Activated CD4-positive, alpha-beta memory T cell treated with anti-CD3 and anti-CD28 coated beads for 36 hours (primary cell): ENCODE measurements at regions not wholly inside any gene's neighbourhood (a gene's known extent, or its start where the extent isn't known, plus 50 kb on each side); places are given as distances from the start of the nearest gene placed in this dataset.
"Not testable (repeated sequence)": the region's sequence is repeated elsewhere in the genome, so short reads cannot be mapped to it uniquely, and the experiment has no call there.

Experiments
- CTCF ChIA-PET: fragments of 350-600 bp; sonication (Branson Sonifier 250); formaldehyde crosslinking; loops from one replicate; lab custom pipeline; 2021; ENCODE audit warnings: antibody characterized with exemption, inconsistent platforms; lab: Charles Lee
- POLR2A ChIA-PET: fragments of 350-600 bp; sonication (Branson Sonifier 250); formaldehyde crosslinking; loops from one replicate; lab custom pipeline; 2021; ENCODE audit warnings: antibody characterized with exemption; lab: Charles Lee
- DNase-seq: peaks from one replicate; pipeline ENCODE4 v3.0.0-alpha.2; 2020
- H3K27ac Mint-ChIP-seq: one replicate; pipeline ENCODE4 v1.8.0; 2021; ENCODE audit warnings: mixed read lengths
- H3K27me3 Mint-ChIP-seq: one replicate; pipeline ENCODE4 v1.8.0; 2021; ENCODE audit warnings: mixed read lengths
- H3K36me3 Mint-ChIP-seq: one replicate; pipeline ENCODE4 v1.8.0; 2021; ENCODE audit warnings: mixed read lengths
- H3K4me1 Mint-ChIP-seq: one replicate; pipeline ENCODE4 v1.8.0; 2021; ENCODE audit warnings: low read depth, mixed read lengths
- H3K4me3 Mint-ChIP-seq: one replicate; pipeline ENCODE4 v1.8.0; 2021; ENCODE audit warnings: mild to moderate bottlenecking, mixed read lengths
- H3K9me3 Mint-ChIP-seq: one replicate; pipeline ENCODE4 v1.8.0; 2021; ENCODE audit warnings: mixed read lengths
- intact Hi-C: fragments of 100-400 bp; cut with micrococcal nuclease; formaldehyde crosslinking; loops from one replicate; pipeline ENCODE4 v1.15.1; 2023

DNA sequence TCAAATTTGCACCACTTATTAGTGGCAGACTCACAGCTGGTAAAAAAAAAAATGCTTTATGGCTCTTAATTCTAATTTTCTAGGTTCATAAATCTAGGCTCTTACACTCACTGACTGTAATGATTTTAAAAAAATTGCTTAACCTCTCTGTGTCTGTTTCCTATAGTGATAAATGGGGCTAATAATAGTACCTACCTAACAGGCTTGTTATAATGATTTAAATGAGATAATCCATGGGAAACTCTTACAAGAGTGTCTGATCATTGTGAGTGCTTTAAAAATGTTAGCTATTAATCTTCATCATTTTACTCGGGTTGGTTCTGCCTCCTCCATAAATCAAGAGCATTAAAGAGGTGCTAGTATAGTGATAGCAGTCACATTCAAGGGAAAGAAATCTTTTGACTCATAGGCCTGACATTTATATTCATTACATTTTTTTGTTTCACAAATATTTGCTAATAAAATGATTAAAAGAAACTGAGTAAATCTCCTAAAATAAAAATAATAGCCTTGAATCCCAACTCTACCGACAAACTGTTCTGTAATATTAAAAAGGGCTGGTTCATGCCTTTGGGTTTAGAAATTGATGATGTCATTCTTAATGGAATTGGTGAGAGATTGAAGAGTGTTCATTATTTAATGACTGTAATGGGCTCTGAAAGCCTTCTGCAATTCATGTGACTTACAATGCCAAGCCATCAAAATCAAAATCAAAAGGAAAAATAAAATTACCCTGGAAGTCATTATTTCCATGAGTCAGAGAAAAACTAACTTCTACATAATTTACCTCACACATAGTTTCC lies 93.9 kb upstream of the PALMD start:
- Mint-ChIP-seq H3K36me3 (no peaks in the 10 kb centered on the region), H3K27ac (no peak overlapping the region), H3K4me3 (no peak overlapping the region), H3K4me1 (no peaks in the 10 kb centered on the region), H3K27me3 (peaks cover 9% of the 10 kb centered on the region), H3K9me3 (no peaks in the 10 kb centered on the region)
- intact Hi-C loops, result no loop called here
- DNase-seq, result no peak
- CTCF ChIA-PET, result no interaction called here
- POLR2A ChIA-PET, result no interaction called here

DNA sequence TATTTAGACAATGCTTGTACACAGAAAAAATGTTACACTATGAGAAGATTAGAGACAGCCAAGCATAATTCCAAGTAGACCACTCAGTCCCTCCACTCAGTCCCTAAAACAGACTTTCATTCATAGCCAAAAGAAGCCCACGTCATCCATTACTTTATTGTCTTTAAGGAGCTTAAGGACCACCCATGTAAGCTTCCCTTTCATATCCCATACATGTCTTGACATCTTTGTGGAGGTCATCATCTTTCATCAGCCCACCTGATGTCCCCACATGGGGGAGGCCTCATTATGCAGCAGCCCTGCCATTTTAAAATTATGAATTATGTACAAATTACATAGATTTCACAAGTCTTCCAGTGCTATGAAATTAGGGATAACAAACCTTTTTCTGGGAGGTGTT lies 92.6 kb upstream of the PALMD start:
- Mint-ChIP-seq H3K27me3 (peaks cover 9% of the 10 kb centered on the region), H3K4me1 (no peaks in the 10 kb centered on the region), H3K4me3 (no peak overlapping the region), H3K27ac (no peak overlapping the region), H3K36me3 (no peaks in the 10 kb centered on the region), H3K9me3 (no peaks in the 10 kb centered on the region)
- intact Hi-C loops, result no loop called here
- ChIA-PET POLR2A (no interaction called here), CTCF (no interaction called here)
- DNase-seq, result no peak

DNA sequence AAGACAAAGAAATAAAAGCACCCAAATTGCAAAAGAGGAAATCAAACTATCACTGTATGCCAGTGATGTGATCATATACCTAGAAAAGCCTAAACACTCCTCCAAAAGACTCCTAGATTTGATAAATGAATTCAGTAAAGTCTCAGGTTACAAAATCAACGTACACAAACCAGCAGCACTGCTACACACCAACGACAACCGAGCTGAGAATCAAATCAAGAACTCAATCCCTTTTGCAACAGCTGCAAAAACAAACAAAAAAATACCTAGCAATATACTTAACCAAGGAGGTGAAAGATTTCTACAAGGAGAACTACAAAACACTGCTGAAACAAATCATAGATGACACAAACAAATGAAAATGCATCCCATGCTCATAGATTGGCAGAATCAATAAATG lies 92.1 kb upstream of the PALMD start:
- H3K4me3 Mint-ChIP-seq, CTCF ChIA-PET, H3K27ac Mint-ChIP-seq, H3K4me1 Mint-ChIP-seq, H3K27me3 Mint-ChIP-seq, POLR2A ChIA-PET, H3K9me3 Mint-ChIP-seq, intact Hi-C loops, DNase-seq, H3K36me3 Mint-ChIP-seq: not testable (repeated sequence)

DNA sequence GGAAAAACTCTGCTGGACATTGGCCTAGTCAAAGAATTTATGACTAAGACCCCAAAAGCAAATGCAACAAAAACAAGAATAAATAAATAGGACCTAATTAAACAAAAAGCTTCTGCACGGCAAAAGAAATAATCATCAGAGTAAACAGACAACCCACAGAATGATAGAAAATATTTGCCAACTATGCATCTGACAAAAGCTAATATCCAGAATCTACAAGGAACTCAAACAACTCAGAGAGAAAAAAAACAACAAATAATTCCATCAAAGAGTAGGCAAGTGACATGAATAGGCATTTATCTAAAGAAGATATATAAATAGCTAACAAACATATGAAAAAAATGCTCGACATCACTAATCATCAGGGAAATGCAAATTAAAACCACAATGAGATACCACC lies 91.2 kb upstream of the PALMD start:
- Mint-ChIP-seq H3K36me3 (no peaks in the 10 kb centered on the region), H3K9me3 (no peaks in the 10 kb centered on the region), H3K4me1 (no peaks in the 10 kb centered on the region), H3K27ac (no peak overlapping the region), H3K4me3 (no peak overlapping the region), H3K27me3 (peaks cover 9% of the 10 kb centered on the region)
- intact Hi-C loops, result no loop called here
- ChIA-PET POLR2A (no interaction called here), CTCF (no interaction called here)
- no peak for DNase-seq

DNA sequence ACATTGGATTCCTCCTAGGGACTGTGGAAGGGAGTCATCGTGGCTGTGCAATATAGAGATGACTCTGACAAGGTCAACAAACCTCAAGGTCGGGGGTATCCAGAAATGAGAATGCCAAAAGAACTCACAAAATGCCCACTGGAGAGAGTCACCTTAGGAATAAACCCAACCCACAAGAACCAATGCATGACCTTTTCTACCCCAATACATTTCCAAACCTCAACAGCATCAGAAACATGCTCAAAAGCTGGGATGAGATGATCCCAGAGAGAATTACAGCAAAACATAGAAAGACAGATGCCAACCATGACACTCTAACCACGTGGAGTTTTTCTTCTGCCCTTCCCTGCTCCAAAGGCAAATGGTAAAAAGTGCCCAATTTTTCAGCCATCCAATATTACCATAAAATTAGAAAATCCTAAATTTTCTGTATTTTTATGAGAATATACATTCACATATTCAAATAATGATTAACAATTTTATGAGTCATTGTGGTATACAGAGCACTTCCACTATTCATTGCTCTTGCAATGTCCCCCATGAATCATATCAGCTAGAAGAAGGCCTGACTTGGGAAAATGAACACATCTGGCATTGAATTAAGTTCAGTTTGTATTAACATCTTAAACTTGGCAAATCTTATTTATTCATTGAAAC lies 88.2 kb upstream of the PALMD start:
- no peak for DNase-seq
- no peaks in the 10 kb centered on the region for H3K36me3 Mint-ChIP-seq
- ChIA-PET CTCF (no interaction called here), POLR2A (no interaction called here)
- H3K4me1 Mint-ChIP-seq, result no peaks in the 10 kb centered on the region
- intact Hi-C loops, result no loop called here
- H3K9me3 Mint-ChIP-seq, result no peaks in the 10 kb centered on the region
- H3K4me3 Mint-ChIP-seq, result no peak overlapping the region
- no peak overlapping the region for H3K27ac Mint-ChIP-seq
- peaks cover 6% of the 10 kb centered on the region for H3K27me3 Mint-ChIP-seq

DNA sequence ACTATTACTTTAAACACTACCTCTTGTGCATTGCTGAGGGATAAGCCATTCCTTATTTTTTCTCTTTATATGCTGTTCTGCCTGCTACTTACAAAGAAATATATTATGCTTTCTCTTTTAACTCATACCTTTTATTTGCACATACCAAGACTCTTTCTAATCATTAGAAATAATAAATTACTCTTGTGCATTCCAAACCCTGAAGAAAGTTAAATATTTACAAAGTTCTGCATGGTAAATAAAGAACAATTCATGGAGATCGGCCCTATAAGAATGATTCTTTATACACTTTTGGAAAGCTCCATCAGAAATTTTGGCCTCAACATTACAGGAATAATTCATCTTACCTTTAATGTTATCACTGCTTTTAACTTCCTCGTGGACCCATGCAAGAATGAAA lies 86.7 kb upstream of the PALMD start:
- intact Hi-C loops, result no loop called here
- Mint-ChIP-seq H3K27ac (no peak overlapping the region), H3K9me3 (no peaks in the 10 kb centered on the region), H3K4me3 (no peak overlapping the region), H3K27me3 (peaks cover 6% of the 10 kb centered on the region), H3K36me3 (no peaks in the 10 kb centered on the region), H3K4me1 (no peaks in the 10 kb centered on the region)
- POLR2A ChIA-PET, result no interaction called here
- DNase-seq, result no peak
- CTCF ChIA-PET, result no interaction called here

DNA sequence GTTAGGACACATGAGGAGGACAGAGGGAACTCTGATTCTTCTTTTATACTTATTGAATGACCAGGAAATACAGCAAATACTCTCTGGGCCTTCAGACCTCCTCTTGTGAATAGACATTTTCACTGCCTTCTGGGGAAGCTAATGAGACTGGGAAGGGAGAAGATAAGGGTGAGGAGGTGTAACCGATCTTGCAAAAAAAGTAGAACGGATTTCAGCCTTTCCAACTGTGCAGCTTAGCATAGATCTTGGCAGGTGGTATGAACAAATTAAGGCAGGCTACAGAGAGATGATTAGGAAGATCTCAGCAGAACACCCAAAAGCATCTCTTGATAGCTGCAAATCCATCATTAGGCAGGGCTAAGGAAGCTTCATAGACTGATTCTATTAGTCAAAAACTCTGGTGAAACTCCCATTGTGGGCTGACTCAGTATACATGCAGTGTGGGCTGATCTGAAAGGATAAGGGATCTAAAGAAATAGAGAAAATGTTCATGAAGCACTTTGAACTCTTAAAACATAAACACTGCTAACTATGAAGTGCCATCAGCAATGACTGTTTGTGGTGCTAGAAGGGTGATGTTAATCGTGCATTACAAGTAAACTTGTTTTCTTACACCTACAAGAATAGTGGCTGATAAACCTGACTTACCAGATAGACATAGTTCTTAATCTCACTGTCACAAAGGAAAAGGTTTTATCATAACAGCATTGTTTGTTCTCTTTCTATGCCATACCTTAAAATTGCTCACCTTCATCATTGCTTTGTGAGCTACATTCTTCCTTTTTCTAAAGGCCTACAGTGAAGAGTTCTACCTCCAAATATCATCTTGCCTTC lies 85.5 kb upstream of the PALMD start:
- Mint-ChIP-seq H3K27me3 (peaks cover 6% of the 10 kb centered on the region), H3K36me3 (no peaks in the 10 kb centered on the region), H3K4me3 (no peak overlapping the region), H3K27ac (no peak overlapping the region), H3K4me1 (no peaks in the 10 kb centered on the region), H3K9me3 (no peaks in the 10 kb centered on the region)
- intact Hi-C loops, result no loop called here
- ChIA-PET CTCF (interaction anchor here (0.7 kb wide), 1 partner anchor 20 kb away, joined by 3 read pairs; no protein-coding TSS in a partner anchor), POLR2A (no interaction called here)
- no peak for DNase-seq

DNA sequence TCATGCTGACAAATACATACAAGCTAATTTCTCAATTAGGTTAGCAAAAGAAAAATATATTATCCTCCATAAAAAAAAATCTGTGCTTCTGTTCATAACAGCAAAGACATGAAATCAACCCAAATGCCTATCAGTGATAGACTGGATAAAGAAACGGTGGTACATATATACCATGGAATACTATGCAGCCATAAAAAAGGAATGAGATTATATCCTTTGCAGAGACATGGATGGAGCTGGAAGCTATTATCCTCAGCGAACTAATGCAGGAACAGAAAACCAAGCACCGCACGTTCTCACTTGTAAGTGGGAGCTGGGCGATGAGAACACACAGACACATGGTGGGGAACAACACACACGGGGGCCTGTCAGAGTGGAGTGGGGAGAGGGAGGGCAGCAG lies 84.0 kb upstream of the PALMD start:
- H3K4me1 Mint-ChIP-seq, result no peaks in the 10 kb centered on the region
- H3K27ac Mint-ChIP-seq, result no peak overlapping the region
- CTCF ChIA-PET, result no interaction called here
- H3K36me3 Mint-ChIP-seq, result no peaks in the 10 kb centered on the region
- intact Hi-C loops, result no loop called here
- no peak for DNase-seq
- POLR2A ChIA-PET, result no interaction called here
- H3K4me3 Mint-ChIP-seq, result no peak overlapping the region
- H3K27me3 Mint-ChIP-seq, result peaks cover 7% of the 10 kb centered on the region
- H3K9me3 Mint-ChIP-seq, result no peaks in the 10 kb centered on the region

DNA sequence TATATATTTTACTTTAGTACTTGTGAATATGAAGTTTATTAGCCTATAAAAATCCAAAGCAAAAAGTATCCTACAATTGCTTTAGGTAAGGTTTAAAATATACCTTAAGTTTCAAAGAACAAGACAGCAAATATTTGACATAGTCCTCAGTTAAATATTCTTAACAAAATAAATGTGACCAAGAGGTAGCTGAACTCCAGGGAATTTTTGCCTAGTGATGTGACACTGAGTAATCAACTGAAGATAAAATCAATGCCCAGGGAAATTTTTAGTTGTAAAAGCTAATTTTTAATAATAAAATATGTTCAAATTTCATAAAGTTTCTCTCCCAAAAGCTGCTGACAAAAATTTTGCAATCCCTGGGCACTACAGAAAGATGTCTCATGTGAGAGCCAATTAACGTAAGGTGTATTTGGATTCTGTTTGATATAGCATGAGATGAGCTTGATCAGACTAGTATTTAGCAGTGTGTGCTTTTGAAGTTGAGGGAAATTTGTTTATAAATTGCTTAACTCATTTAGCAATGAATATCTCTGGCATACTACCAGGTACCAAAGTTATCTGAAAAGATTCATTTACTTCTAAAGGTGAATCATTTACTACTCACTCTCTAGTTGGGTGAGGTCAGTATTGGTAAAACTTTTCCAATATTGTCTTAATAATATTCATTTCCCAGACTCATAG lies 80.2 kb upstream of the PALMD start:
- CTCF ChIA-PET, result no interaction called here
- no peak overlapping the region for H3K27ac Mint-ChIP-seq
- no peak for DNase-seq
- intact Hi-C loops, result no loop called here
- H3K27me3 Mint-ChIP-seq, result peaks cover 7% of the 10 kb centered on the region
- no peak overlapping the region for H3K4me3 Mint-ChIP-seq
- H3K9me3 Mint-ChIP-seq, result no peaks in the 10 kb centered on the region
- H3K36me3 Mint-ChIP-seq, result no peaks in the 10 kb centered on the region
- H3K4me1 Mint-ChIP-seq, result no peaks in the 10 kb centered on the region
- POLR2A ChIA-PET, result no interaction called here

DNA sequence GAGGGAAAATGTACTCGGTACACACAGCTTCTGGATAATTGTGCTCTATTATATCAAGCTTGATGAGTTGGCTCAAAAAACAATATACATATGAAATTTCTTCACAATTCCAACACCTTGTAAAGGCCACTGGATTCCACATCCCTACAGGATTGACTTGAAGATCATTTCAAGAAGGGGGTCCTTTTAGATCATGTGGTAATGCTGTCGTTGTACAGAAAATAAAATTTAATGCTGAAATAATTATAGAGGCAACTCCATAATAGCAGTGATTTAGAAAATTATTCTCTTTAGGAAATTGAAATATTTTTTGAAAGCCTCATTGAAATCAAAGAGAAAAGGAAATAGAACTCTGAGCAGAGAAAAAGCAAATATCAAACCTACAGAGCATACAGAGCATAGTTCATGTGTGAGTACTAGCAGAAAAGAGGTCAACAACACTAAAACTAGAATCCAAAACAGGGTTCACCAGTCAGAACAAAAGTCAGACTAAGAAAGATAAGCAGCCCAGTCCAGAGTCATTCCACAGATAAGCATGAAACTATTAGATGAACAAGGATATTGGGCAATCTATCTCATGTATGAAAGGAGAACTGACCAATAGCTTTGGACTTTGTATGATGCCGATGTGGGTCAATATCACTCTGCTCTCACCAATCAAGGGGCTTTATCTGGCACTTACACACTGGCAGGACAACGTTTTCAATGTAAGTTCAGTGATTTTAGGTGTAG lies 79.5 kb upstream of the PALMD start:
- CTCF ChIA-PET, result no interaction called here
- POLR2A ChIA-PET, result no interaction called here
- intact Hi-C loops, result no loop called here
- Mint-ChIP-seq H3K27ac (no peak overlapping the region), H3K4me3 (no peak overlapping the region), H3K27me3 (peaks cover 5% of the 10 kb centered on the region), H3K4me1 (no peaks in the 10 kb centered on the region), H3K9me3 (no peaks in the 10 kb centered on the region), H3K36me3 (no peaks in the 10 kb centered on the region)
- DNase-seq, result no peak

DNA sequence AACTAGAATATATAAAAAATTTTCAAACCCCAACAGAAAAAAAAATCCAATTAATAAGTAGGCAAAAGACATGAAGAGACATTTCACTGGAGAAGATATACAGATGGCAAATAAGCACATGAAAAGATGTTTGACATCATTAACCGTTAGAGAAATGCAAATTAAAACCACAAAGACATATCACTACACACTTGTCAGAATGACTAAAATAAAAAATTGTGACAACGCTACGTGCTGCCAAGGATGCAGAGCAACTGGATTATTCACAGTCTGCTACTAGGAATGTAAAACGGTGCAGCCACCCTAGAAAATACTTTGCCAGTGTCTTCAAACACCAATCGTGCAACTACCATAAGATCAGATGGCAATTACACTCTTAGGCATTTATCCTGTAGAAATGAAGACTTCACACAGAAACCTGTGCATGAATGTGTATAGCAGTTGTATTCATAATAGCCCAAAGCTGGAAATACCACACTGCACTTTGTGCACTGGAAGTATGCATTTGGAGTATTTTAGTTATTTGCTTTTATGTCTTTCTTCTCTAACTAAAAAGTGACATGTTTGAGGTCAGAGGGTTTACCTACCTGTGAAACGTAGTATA lies 75.3 kb upstream of the PALMD start:
- intact Hi-C loops, result no loop called here

More for the DNA sequence above, 75.3 kb upstream of the PALMD start:
- ChIA-PET POLR2A (no interaction called here), CTCF (no interaction called here)
- H3K36me3 Mint-ChIP-seq, result no peaks in the 10 kb centered on the region
- no peak overlapping the region for H3K27ac Mint-ChIP-seq
- H3K4me3 Mint-ChIP-seq, result no peak overlapping the region
- H3K4me1 Mint-ChIP-seq, result no peaks in the 10 kb centered on the region
- no peak for DNase-seq
- H3K9me3 Mint-ChIP-seq, result no peaks in the 10 kb centered on the region
- peaks cover 2% of the 10 kb centered on the region for H3K27me3 Mint-ChIP-seq
